Inflammatory macrophage treated with lipopolysaccharide for 1 hour (primary cell): ENCODE measurements at regions not wholly inside any gene's neighbourhood (a gene's known extent, or its start where the extent isn't known, plus 50 kb on each side); places are given as distances from the start of the nearest gene placed in this dataset.

Source experiments
- DNase-seq, 2 donors: peaks; one replicate each; pipeline ENCODE4 v3.0.0-alpha.2; 2020 to 2022

DNA sequence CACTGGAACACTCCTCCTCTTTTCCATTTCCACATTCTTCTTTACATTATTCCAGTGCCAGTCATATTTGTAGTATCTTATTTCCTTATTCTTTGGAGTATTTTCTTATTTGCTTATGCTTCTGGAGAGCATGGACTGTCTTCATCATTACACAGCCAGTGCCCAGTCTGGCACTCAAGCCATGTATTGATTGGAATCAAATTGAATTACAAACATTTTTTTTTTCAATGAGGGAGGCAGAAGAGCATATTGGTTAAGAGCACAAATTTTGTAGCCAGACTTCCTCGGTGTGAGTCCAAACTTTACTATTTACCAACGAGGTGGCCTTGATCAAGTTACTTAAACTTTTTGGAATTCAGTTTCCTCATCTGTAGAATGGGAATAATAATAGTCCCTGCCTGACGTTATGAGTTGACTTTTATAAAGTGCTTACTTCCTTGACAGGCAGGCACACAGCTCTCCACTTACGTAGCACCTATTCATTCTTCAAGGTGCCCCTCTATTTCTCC is 186.6 kb upstream of the BCL6 start:
- DNase-seq: no peak

DNA sequence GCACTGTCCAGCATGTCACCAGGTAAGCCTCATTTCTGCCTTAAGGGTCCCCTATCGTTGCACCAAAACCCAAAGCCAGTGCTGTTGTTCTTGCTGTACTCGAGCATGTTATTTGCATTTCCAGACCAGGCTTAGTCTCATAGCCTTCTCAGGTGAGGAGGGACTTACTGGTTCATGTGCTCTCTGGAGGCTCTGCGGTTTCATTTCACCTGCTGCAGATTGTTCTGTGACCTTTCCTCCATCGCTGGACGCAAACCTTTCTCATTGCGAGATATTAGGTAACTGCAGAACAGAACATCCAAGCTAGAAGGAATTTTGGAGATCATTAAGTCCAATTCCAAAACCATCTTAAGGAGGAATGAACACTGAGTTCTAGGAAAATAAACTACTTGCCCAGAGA is 187.3 kb upstream of the BCL6 start:
- no peak for DNase-seq

DNA sequence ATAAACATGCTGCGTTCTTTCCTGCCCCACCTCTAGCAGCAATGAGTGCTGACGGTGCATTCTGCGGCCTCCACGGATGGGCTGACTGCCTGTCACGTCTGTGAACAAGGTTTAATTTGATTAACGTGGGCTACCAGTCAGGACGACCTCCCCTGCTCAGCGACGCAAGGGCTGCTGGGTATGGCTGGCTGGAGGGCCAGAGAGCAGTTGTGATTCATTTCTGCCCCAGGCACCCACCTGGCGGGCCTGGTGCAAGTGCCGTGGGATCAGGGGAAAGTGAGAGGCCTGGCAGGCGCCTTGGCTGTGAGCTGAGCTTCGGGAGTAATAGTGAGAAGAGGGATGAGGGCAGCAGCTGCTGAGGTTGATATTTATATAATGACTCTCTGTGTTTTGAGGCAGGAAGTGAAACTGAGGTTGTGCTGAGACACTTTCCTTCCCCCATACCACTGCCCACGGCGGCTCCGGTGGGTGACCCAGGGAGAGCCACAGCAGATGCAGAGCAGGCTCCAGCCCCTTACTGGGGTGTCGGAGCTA is 190.4 kb upstream of the BCL6 start:
- DNase-seq: peak; percentile 37 to 41

DNA sequence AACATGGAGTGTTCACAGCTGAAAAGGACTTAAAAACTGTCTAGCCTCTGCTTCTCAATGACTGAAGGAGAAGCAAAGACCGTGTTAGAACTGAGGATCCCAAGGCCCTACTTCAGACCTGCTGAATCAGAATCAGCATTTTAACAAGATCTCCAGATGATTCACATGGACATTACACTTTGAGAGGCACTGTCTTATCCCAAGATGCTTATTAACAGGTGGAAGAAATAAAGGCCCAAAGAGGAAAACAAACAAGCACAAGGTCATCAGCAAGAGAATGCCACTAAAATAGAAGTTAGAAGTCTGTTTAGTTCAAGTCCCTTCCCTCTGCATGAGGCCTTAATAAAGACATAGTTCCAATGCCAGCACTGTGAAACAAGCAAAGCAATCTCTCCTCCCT is 191.4 kb upstream of the BCL6 start:
- no peak for DNase-seq

DNA sequence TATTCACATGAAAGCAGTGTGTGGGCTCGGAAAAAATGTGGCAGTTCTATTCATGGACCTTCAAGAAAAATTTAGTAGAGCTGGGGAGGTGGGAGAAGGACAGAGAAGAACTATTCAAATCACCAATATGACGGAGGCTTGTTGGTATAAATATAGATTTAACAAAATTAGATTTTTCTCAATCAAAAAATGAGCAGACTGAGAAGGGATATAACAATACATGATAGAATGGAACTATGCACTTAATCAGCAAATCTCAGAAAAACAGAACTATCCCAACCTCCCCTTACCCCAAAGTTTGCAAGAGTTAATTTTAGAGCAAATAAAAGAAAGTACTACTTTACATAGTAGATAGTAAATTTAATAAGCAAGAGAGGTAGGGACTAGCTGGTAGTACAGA is 194.6 kb upstream of the BCL6 start:
- DNase-seq: no peak

DNA sequence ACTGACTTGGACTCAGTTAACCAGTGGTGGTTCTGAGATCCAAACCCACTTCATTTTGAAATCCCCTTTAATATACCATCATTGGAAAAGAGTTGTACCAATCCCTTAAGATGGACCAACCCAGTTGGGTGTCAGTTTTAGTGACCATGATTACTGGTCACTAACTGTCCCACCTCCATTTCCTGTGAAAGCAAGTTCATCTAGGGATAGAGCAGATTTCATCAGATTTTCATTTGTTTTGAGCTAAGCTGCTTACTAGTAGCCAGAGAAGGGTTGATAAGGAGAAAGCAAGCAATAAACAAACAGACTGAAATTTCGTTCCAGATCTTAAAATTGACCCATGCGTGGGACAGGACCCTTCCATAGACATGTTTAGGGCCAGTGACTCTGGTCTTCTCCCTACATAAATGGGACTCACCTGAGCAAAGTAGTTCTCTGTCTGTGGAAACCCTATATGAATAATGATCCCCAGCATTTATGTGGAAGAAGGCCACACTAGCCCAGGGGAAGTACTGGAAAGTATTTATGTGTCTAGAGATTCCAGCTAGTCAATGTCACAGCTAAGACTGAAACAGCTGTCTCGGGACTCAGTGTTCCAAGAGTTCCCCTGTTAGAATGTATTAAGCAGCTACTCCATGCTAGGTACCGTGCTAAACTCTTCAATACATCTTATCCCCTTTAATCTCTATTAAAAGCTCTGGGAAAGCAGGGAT is 196.0 kb upstream of the BCL6 start:
- no peak for DNase-seq

DNA sequence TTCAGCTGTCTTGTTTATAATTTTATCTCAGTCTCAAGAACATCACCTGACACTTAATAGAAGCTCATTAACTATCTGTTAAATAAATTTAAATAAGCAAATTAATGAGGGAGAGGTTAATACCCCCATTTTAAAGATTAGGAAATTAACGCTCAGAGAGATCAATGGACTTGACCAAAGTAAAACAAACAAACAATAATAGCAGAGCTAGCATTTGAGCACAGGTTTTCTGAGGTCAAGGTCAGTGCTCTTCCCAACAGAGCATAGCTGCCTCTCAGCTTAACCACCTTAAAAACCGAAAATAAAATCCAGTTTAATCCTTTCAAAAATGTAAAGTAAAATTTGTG is 196.6 kb upstream of the BCL6 start:
- DNase-seq: no peak

DNA sequence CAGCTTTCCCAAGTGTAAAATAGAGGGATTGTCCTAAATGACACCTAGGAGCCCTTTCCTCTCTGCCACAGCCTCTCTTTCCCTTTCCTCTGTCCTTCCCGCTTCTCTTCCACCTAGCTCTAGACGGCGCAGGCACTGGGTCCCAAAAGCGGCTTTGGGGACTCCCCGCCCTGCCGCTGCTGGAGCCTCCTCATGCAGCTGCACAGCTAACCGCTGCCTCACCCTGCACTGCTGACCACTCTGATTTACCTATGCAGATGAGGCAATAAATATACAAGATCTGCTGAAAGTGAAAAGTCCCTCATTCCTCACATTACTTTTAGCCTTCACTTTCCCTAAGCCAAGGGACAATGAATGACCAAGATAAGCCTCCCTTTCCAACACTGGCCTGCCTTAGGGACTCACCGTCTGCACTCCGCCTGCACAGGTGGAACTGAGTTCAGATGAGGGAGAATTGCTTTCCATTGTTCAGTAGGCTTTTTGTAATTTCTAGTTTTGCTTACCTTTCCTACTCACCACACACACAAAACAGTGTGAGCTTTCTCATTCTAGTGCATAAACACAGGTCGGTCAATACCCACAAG is 197.5 kb upstream of the BCL6 start:
- no peak for DNase-seq

DNA sequence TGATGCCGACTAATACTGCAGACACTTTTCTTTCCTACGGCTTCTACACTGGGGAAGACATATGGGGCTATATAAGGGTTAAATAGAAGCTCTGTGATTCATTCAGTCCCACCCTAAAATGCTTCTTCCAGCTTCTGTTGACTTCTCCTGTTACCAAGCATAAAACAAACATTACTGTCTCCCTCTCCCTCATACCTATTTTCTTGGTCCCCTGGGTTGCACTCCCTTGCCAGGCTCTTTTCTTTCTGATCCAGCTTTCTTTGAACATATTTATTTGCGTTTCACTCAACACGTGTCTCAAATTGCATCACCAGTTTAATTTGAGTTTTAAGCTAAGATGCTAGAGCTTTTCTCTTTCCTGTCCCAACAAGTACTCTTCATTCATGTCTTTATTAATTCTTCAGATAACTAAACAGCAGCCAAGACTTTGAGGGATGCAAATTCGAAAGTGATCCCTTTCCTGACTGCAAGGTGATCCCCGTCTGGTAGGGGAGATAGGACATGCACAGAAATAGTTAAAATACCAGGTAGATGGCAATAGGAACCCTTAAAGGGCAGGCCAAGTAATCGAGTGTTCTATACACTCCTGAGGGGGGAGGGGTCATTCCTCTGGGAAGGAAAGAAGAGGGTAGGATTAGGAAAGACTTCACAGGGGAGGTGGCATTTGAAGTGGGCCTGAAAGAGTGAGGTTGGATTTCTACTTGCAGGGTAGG is 198.6 kb upstream of the BCL6 start:
- DNase-seq: no peak

DNA sequence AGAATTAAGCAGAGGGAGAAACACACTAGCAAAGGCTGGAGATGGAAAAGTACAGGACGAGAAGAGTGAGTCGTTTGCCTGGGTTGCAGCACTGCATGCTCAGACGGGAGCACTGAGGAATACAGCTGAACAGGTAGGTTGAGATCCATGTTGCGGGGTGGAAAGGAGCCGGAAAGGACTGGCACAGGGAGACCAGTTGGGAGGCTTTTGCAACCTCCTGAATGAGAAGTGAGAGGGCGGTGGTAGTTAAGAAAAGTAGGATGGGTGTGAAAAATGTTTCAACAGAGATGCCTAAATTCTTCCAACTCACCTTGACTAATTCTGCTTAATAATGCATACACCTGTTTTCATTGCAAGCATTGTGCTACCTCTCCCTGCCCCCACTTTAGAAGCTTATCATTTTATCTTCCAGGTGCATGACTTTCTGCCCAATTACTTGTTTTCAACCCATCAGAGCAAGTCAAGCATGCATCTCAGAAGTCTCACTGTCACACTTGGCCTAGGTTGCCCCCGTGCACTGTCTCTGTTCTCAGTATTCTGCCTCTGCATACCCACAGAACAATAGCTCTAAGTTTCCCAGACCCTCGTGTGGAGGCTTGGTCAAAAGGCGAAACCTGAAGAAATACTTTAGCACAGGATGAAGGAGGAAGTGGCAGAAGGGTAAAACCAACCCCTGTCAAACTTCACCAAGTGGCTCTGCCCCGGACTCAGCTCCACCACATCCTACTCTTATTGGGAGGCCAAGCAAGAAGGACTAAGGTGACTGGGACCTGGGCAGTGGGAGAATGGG is 199.3 kb upstream of the BCL6 start:
- DNase-seq: no peak

DNA sequence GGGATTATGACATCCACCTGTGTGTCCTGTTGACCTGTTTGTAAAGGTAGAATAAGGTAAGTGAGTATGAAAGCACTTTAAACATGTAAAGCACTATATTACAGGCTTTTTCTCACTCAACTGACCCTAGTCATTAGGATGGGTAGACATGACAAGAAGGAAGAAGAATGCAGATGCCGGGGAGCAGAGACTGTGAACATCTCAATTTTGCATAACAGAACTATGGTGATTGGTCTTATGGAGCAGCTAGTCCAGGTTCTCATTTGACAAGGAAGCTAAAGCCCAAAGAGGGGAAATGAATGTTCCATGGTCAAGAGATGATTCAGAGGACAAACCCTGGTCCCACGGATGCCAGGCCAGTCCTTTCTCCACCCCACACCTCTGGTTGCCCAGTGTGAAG is 200.1 kb upstream of the BCL6 start:
- DNase-seq: no peak

DNA sequence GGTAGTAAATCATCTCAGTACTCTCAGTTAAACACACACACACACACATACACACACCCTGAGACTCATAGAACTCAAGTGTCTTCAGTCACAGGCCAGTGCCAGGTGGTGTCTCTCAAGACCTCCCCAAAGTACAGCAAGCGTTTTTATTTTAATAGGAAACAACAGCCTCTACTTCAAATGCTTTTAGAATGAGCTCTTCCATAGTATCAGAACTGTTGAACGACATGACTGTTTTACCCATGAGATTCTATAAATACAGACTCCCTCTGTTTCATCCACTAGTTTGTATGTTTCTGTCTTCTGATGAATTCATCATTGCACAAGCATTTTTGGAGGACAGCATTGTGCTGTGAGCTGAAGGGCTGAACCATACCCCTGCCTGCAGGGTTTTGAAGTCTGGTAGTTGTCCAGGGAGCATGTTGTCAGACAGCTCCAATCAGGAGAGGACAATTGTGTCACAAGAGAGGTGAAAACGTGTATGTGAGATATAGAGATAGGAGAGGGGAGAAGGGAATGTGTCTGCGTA is 201.0 kb upstream of the BCL6 start:
- DNase-seq: no peak

DNA sequence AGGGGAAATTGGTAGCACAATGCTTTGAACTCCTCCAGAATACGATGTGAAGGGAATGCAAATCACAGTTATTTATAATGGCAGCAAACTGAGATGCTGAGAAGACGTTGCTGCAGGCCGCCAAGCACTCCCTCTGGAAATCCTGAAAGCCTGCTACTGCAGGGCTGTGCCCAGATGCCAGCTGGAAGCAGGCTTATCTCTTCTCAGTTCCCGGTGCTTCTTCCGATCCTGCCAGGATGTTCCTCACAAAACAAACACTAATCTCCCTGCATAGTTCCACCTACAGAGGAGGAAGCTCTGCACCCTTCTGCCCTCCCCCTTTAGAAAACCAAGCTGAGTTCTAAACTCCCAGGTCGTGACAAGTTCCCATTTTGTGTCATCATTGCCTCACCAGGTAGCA is 201.7 kb upstream of the BCL6 start:
- no peak for DNase-seq

DNA sequence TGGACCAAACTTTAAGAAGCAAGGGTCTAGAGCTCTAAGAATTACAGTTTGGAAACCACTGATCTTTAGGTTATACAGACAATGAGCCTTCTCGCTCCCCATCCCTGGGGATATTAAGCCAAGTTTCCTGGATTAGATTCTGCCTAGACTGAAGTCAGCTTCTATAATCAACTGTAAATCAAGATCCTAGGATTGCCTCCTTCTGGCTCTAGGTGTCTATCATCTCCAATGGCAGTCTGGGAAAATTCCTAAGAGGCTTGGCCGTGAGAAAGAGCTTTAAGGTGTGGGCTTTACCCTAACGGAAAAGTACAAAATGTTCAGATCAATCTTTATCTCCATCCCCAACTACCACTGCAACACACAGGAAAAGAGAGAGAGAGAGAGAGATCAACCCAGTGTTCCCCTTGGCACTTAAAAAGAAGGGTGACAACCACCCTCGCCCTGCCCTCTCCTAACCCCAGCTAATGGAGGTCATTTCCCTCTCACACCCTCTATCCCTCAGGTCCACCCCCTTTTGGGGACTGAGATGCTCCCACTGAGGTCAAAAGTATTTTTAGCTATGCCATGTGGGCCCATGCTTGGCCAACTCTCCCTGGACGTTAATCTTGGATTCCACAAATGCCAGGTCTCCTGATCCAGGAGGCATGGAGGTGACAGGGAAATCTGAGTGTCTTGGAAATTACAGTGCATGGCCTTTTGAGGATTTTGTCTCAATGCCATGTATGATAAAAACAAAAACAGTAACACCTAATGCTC is 202.8 kb upstream of the BCL6 start:
- DNase-seq: no peak

DNA sequence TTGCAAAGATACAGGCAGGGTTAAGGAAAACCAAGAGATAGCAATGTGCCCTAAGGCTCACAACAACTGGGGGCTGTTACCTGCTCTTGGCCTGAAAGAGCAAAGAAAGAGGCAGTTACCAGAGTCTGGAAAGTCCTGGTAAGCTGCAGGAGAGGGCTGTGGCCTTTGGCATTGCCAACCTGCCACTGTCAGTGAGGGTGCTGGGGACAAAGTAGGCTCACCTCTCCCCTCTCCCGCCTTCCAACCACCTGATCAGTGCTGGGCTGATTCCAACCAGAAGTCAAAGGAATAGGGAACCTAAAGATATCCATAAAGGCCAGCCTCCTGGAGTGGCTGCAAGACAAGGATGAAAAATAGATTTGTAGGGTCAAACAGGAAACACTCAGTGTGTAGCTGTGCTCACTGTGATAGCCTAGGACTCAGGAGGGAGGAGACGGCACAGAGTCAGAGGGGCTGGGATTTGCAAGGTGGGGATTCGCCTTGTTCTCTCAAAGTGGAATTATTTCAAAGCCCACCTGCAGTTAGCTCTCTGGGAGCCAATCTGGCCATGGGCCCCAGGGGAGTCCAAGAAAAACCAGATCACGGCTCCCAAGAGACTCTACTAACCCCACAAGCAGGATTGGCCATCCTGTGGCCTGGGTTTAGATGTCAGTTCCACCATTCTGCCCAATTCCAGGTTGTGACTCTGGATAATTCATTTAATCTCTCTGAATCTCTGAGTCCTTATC is 204.0 kb upstream of the BCL6 start:
- DNase-seq: no peak

DNA sequence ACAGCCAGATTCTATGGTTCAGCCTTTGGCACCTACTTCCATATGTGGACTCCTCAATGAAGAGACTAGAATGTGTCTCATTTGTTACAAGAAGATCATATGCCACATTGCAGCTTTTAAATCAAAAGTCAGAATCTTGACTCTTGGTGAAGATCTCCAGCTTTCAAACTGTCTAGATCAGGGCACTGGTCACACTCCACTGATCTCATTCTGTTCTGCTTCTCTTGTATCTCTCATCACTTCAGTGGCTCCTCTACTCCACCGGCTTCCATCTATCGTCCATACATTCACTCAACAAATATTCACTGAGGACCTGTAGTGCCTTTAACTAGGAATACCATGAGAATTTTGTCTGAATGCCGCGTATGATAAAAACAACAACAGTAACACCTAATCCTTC is 203.3 kb upstream of the LPP start:
- no peak for DNase-seq

DNA sequence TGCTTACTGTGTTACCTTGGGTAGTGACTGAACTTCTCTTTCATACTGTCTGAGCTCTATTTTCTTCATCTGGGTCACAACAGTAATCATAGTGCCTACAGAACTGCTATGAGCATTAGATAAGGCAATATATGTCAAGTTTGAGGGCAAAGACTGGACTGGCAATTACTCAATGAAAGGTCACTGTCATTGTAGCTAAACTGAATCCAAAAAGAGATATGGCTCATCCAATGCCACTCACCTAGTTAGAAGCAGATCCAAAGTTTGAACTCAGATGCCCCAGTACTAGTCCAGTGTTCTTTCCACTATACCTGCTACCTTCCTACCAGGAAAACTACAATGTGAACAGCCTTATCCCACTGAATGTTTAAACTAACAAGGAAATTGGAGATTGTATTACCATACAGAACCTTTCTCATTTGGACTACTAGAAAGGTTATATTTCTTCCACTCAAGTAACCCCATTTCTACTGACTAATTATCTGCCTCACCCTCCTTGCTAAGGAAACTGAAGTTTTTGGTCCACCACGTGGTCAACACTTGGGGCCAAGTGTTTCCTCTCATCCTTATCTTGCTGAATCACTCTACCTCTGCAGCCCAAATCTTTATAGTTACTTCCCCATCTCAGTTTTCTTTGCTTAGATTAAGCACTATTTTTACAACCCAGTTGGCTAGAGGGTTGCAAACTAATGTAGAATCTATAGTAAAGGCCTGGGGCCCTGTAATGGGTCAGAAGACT is 202.3 kb upstream of the LPP start:
- DNase-seq: no peak

DNA sequence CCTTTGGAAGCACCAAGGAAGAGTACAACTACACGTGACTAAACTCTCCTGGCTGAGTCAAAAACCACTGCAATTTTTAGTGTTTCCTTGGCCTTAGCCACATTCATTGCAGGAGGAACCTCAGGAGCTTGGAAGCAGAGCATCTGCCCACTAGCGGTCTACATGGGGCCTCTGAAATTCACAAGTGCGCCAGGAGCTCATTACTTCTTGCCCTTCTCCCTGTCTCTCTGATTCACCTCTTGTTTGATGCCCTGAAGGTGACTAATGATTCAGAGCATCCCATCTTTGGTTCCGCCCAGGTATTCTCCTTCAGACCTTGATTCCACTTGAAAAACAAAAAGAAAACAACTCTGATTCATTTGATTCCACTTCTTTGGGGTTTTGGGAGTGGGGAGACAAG is 201.1 kb upstream of the LPP start:
- no peak for DNase-seq

DNA sequence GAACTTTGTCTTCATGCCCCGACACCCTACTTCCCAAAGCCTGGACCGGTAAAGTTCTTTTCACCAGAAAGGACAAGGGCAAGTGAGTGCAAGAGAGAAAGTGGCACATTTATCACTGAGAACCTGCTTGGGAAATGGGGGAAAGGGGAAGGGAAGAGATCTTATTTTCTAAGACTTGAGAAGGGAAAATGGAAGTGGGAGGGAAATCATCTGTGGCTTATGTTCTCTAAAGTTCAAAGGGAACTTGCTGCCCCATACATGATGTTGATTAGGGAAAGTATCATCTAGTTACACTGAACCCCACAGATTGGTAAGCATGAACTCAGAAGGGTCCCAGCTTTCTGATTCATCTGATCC is 199.5 kb upstream of the LPP start:
- DNase-seq: peak; percentile 32 to 45

DNA sequence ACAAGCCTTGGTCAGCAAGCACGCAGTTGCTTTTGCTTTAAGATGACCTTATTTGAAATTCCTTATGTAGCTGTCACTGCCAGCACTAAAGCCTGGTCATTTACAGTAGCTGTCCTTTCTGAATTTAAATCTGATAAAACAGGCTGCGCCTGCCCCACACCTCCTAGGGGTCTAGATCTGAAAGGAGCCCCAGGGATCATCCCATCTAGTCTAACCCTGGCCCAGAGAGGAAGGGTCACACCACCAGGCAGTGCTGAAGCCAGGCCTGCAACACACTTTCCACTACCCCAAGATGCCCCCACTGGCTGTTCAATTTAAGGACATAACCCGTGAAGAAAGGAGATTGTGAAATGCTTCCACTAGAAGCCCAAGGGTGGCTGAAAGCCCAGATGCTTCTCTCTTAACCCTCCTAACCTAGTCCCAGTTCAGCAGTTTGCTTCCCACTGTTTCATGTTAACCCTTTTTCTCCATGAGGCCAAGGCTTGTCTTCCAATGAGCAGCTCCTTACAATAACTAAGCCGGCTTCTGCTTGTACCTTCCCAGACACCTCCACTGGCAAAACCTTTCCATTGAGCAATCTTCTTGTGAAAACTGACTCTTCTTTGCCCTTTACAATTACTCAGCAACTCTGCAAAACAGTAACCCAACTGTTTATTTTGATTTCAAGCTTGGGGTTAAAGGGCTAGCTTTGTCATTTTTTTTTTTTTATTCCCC is 198.9 kb upstream of the LPP start:
- peak; percentile 27 to 41 for DNase-seq
